Astrocyte of the cerebellum (primary cell): ENCODE measurements at regions not wholly inside any gene's neighbourhood (a gene's known extent, or its start where the extent isn't known, plus 50 kb on each side); places are given as distances from the start of the nearest gene placed in this dataset.

ENCODE experiments used
- DNase-seq: peaks from one replicate; pipeline ENCODE4 v3.0.0-alpha.2; 2011; ENCODE audit warnings: low read depth
- H3K4me3 ChIP-seq: 2 replicates; pipeline ENCODE4 v1.5.1; 2011; ENCODE audit warnings: mild to moderate bottlenecking, low read depth, low read length, moderate library complexity
- in situ Hi-C: cut with HindIII; loops from 2 replicates; pipeline ENCODE4 v1.10.0; 2017; ENCODE audit warnings: low sequenced_read_pairs
- TF ChIP-seq, protein P1 (sequence below): IDR thresholded peaks from 2 replicates; pipeline ENCODE4 v1.5.1; 2012; ENCODE audit warnings: low read length, low read depth, moderate library complexity, mild to moderate bottlenecking; ENCODE audit errors: missing control alignments

- DNase-seq = peak; percentile 81
- in situ Hi-C loops = loop anchor here (5.0 kb wide), 1 partner anchor 538 kb away; no protein-coding TSS in a partner anchor
- no peak overlapping the region for H3K4me3 ChIP-seq
- TF ChIP-seq, protein P1, sequence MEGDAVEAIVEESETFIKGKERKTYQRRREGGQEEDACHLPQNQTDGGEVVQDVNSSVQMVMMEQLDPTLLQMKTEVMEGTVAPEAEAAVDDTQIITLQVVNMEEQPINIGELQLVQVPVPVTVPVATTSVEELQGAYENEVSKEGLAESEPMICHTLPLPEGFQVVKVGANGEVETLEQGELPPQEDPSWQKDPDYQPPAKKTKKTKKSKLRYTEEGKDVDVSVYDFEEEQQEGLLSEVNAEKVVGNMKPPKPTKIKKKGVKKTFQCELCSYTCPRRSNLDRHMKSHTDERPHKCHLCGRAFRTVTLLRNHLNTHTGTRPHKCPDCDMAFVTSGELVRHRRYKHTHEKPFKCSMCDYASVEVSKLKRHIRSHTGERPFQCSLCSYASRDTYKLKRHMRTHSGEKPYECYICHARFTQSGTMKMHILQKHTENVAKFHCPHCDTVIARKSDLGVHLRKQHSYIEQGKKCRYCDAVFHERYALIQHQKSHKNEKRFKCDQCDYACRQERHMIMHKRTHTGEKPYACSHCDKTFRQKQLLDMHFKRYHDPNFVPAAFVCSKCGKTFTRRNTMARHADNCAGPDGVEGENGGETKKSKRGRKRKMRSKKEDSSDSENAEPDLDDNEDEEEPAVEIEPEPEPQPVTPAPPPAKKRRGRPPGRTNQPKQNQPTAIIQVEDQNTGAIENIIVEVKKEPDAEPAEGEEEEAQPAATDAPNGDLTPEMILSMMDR = peak; percentile 98
Observed at GRCh38 chr3:159804726-159805410, 183.8 kb upstream of the IL12A start.

DNA sequence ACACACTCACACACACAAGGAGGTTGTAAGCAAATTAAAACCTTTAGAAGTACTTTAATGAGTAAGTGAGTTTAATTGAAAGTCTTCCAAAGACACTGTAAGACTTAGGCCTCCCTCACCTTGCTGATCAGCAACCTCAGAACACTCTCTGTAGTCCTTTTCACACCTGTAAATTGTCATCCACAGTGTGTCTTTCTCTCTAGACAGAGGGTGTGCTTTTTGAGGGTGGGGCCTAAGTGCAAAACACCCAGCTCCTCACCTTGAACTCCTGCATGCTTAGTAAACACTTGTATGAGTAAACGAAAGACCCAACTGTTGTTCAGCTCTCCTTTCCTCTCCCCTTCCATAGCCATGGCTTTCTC is 183.2 kb upstream of the IL12A start:
- in situ Hi-C loops = no loop called here
- no peak for DNase-seq

GRCh38 chr3:159806412-159806811 is 182.2 kb upstream of the IL12A start:
- in situ Hi-C loops = no loop called here
- TF ChIP-seq, protein P1 = no peak
- H3K4me3 ChIP-seq = no peak overlapping the region
- no peak for DNase-seq

More for the DNA sequence above, 183.2 kb upstream of the IL12A start:
- no peak overlapping the region for H3K4me3 ChIP-seq
- TF ChIP-seq, protein P1 = no peak

DNA sequence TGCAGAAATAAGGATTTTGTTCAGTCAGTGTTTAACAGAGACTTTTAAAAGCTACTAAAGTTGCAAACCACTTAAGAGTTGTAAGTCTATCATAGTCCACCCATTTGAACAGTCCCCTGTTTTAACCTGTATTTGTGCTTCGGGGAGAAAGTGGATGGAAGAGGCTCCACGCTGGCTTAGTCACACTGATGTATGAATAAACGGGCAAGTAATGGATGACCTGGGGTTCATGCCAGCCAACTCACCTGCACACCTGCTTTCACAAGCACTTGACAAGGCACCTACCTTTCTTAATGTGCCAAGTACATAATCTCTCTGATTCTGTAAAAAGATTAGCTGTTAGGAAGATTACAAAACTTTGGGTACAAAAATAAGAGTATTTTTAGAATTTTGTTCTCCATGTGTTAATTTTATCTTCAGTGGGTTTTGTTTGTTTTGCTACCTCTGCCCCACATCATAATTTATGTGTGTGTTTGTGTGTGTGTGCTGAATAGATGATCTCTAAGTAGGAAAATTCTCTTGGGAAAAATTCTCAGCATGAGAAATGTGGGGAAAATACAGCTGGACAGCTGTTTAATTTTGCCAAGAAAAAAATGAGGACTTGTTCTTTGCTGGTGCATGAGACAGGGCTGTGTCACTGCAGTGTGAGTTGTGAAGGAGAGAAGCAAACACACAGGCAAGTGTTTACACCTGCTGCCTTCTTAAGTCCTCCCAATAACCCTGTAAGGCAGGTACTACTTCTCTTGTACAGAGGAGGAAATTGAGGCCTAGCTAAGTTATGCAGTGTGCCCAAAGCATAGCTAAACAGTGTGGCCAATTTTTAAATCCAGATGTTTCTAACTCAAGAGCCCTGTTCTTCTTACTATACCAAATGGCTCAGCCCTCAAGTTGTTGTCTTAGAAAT is 181.2 kb upstream of the IL12A start:
- DNase-seq = no peak
- in situ Hi-C loops = no loop called here
- H3K4me3 ChIP-seq = no peak overlapping the region
- TF ChIP-seq, protein P1 = no peak

GRCh38 chr3:159813822-159814531 is 174.7 kb upstream of the IL12A start:
- no peak for DNase-seq
- TF ChIP-seq, protein P1 = no peak
- in situ Hi-C loops = no loop called here
- H3K4me3 ChIP-seq = no peak overlapping the region

DNA sequence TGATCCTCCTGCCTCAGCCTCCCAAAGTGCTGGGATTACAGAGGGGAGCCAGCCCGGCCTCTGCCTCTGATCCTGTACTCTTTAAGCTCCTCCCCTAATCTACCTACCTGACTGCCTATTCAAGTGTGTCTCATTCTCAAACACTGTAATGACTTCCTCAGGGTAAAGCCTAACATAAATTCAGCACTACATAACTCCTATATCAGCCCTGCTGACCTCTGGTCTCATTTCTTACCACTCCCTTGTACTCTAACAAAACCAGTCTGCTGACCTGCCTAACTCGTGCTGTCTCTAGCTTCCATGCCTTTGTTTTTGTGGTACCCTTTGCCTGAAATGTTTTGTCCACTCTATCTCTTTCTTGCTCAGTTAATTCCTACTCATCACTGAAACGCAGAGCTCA is 172.1 kb upstream of the IL12A start:
- in situ Hi-C loops = no loop called here
- no peak for DNase-seq
- H3K4me3 ChIP-seq = no peak overlapping the region
- TF ChIP-seq, protein P1 = no peak
